Peyer's patch (tissue), 4 donors: ENCODE measurements at regions not wholly inside any gene's neighbourhood (a gene's known extent, or its start where the extent isn't known, plus 50 kb on each side); places are given as distances from the start of the nearest gene placed in this dataset.

Source experiments
- CTCF ChIP-seq, 6 experiments: fragments of 450-650 bp in 4 of 6; fragments of 200-600 bp in 2 of 6; sonication (generic) in 1 of 6; IDR thresholded peaks; one replicate each; pipeline ENCODE4 v1.5.1; 2017 to 2019; ENCODE audit warnings: antibody characterized with exemption in 6 of 6, mild to moderate bottlenecking in 3 of 6, moderate library complexity in 1 of 6
- POLR2A ChIP-seq, 2 donors: fragments of 450-650 bp; IDR thresholded peaks; one replicate each; pipeline ENCODE4 v1.5.1; 2017; ENCODE audit warnings: antibody characterized with exemption in 2 of 2, mild to moderate bottlenecking in 2 of 2, moderate library complexity in 2 of 2

DNA sequence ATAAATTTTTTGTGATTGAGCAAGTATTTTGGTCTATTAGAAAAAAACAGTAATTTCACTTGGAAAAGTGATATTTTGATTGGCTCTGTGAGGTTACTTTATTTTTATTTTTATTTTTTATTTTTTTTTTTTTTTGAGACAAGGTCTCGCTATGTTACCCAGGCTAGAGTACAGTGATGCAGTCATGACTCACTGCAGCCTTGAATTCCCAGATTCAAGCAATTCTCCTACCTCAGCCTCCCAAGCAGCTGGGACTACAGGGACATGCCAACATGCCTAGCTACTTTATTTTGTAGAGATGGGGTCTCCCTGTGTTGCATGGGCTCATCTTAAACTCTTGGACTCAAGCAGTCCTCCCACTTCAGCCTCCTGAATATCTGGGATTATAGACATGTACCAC is 60.9 kb upstream of the MGAT5 start:
- TF ChIP-seq CTCF (IDR thresholded peaks at IDR 0.05) (no peak), POLR2A (IDR thresholded peaks at IDR 0.05) (no peak)
